ENCODE measurements at regions not wholly inside any gene's neighbourhood (a gene's known extent, or its start where the extent isn't known, plus 50 kb on each side); places are given as distances from the start of the nearest gene placed in this dataset.

GRCh38 chr6:6455272-6455671 is 133.2 kb upstream of the LY86 start:
- TF ChIP-seq EP300 (IDR thresholded peaks at IDR 0.05; ENCODE audit: borderline replicate concordance) (no peak), CREB1 (IDR thresholded peaks at IDR 0.05; ENCODE audit: low read depth) (no peak), FOXM1 (IDR thresholded peaks at IDR 0.05; ENCODE audit: borderline replicate concordance, low read depth) (no peak), TAF1 (IDR thresholded peaks at IDR 0.05; ENCODE audit: low read depth) (no peak), TEAD4 (IDR thresholded peaks at IDR 0.05) (no peak), REST (IDR thresholded peaks at IDR 0.05; ENCODE audit: low read depth) (no peak), RAD21 (IDR thresholded peaks at IDR 0.05; ENCODE audit: low read depth) (no peak), NFIC (IDR thresholded peaks at IDR 0.05) (no peak), YY1 (IDR thresholded peaks at IDR 0.05; ENCODE audit: low read depth) (no peak), CEBPB (IDR thresholded peaks at IDR 0.05) (no peak), MAX (IDR thresholded peaks at IDR 0.05) (no peak), ZBTB7A (IDR thresholded peaks at IDR 0.05; ENCODE audit: low read depth) (no peak), EGR1 (IDR thresholded peaks at IDR 0.05) (no peak), USF1 (IDR thresholded peaks at IDR 0.05) (no peak), TCF12 (IDR thresholded peaks at IDR 0.05; ENCODE audit: low read depth) (no peak)

GRCh38 chr6:6458172-6458571 is 130.3 kb upstream of the LY86 start:
- TF ChIP-seq TAF1 (IDR thresholded peaks at IDR 0.05; ENCODE audit: low read depth) (no peak), EGR1 (IDR thresholded peaks at IDR 0.05) (no peak), EP300 (IDR thresholded peaks at IDR 0.05; ENCODE audit: borderline replicate concordance) (no peak), YY1 (IDR thresholded peaks at IDR 0.05; ENCODE audit: low read depth) (no peak), MAX (IDR thresholded peaks at IDR 0.05) (no peak), TEAD4 (IDR thresholded peaks at IDR 0.05) (no peak)

GRCh38 chr6:6460416-6460815 is 128.1 kb upstream of the LY86 start:
- no peak for TF ChIP-seq RAD21 (IDR thresholded peaks at IDR 0.05; ENCODE audit: low read depth)
- TF ChIP-seq TCF12 (IDR thresholded peaks at IDR 0.05; ENCODE audit: low read depth): no peak
- no peak for TF ChIP-seq CREB1 (IDR thresholded peaks at IDR 0.05; ENCODE audit: low read depth)
- TF ChIP-seq FOXM1 (IDR thresholded peaks at IDR 0.05; ENCODE audit: borderline replicate concordance, low read depth): no peak
- no peak for TF ChIP-seq ZBTB7A (IDR thresholded peaks at IDR 0.05; ENCODE audit: low read depth)
- no peak for TF ChIP-seq TEAD4 (IDR thresholded peaks at IDR 0.05)
- no peak for TF ChIP-seq CEBPB (IDR thresholded peaks at IDR 0.05)
- no peak for TF ChIP-seq MAX (IDR thresholded peaks at IDR 0.05)
- TF ChIP-seq YY1 (IDR thresholded peaks at IDR 0.05; ENCODE audit: low read depth): no peak
- TF ChIP-seq REST (IDR thresholded peaks at IDR 0.05; ENCODE audit: low read depth): no peak
- no peak for TF ChIP-seq EGR1 (IDR thresholded peaks at IDR 0.05)
- TF ChIP-seq EP300 (IDR thresholded peaks at IDR 0.05; ENCODE audit: borderline replicate concordance): no peak
- no peak for TF ChIP-seq USF1 (IDR thresholded peaks at IDR 0.05)

GRCh38 chr6:6461138-6461537 is 127.4 kb upstream of the LY86 start:
- TF ChIP-seq TCF12 (IDR thresholded peaks at IDR 0.05; ENCODE audit: low read depth) (no peak), FOXM1 (IDR thresholded peaks at IDR 0.05; ENCODE audit: borderline replicate concordance, low read depth) (no peak), CREB1 (IDR thresholded peaks at IDR 0.05; ENCODE audit: low read depth) (no peak), NFIC (IDR thresholded peaks at IDR 0.05) (no peak), TAF1 (IDR thresholded peaks at IDR 0.05; ENCODE audit: low read depth) (no peak), MAX (IDR thresholded peaks at IDR 0.05) (no peak), REST (IDR thresholded peaks at IDR 0.05; ENCODE audit: low read depth) (no peak), USF1 (IDR thresholded peaks at IDR 0.05) (no peak), EP300 (IDR thresholded peaks at IDR 0.05; ENCODE audit: borderline replicate concordance) (no peak), EGR1 (IDR thresholded peaks at IDR 0.05) (no peak), CEBPB (IDR thresholded peaks at IDR 0.05) (no peak), ZBTB7A (IDR thresholded peaks at IDR 0.05; ENCODE audit: low read depth) (no peak), TEAD4 (IDR thresholded peaks at IDR 0.05) (no peak), RAD21 (IDR thresholded peaks at IDR 0.05; ENCODE audit: low read depth) (no peak)
